Thymus (tissue), 11 donors: ENCODE measurements at regions not wholly inside any gene's neighbourhood (a gene's known extent, or its start where the extent isn't known, plus 50 kb on each side); places are given as distances from the start of the nearest gene placed in this dataset.

Source experiments
- DNase-seq, 9 donors: peaks; one replicate each; pipeline ENCODE4 v3.0.0-alpha.2; 2013; ENCODE audit warnings: low spot score in 9 of 9, low read depth in 6 of 9, missing footprints in 1 of 9
- H3K27ac ChIP-seq, 2 donors: one replicate each; pipeline ENCODE4 v1.5.1; 2013; ENCODE audit warnings: control low read depth in 1 of 2, low read depth in 1 of 2, low read length in 1 of 2, mild to moderate bottlenecking in 1 of 2, moderate library complexity in 1 of 2
- H3K27me3 ChIP-seq, 2 donors: one replicate each; pipeline ENCODE4 v1.5.1; 2013; ENCODE audit warnings: low read length in 1 of 2; ENCODE audit not compliant: control insufficient read depth in 2 of 2, insufficient read depth in 1 of 2
- H3K36me3 ChIP-seq, 2 donors: one replicate each; pipeline ENCODE4 v1.5.1; 2013; ENCODE audit warnings: low read length in 1 of 2, mild to moderate bottlenecking in 1 of 2, moderate library complexity in 1 of 2; ENCODE audit not compliant: control insufficient read depth in 2 of 2, insufficient read depth in 2 of 2
- H3K4me1 ChIP-seq, 2 donors: one replicate each; pipeline ENCODE4 v1.5.1; 2013; ENCODE audit warnings: low read length in 2 of 2; ENCODE audit not compliant: control insufficient read depth in 2 of 2, insufficient read depth in 2 of 2
- H3K4me3 ChIP-seq, 2 donors: one replicate each; pipeline ENCODE4 v1.5.1; 2013; ENCODE audit warnings: low read length in 2 of 2, control low read depth in 1 of 2, mild to moderate bottlenecking in 1 of 2
- H3K9me3 ChIP-seq, 2 donors: one replicate each; pipeline ENCODE4 v1.5.1; 2013; ENCODE audit warnings: low read length in 1 of 2, mild to moderate bottlenecking in 1 of 2; ENCODE audit not compliant: control insufficient read depth in 2 of 2, insufficient read depth in 1 of 2
- WGBS: extraction: QIAGEN DNeasy Blood & Tissue Kit; methylation state at CpG from one replicate; pipeline ENCODE4 v1.1.7; 2013; 5-methylcytosine and 5-hydroxymethylcytosine counted together
- donor health status: healthy.

GRCh38 chr1:198838022-198838342 lies 199.1 kb downstream of the PTPRC start:
- DNase-seq, result no peak
- Histone ChIP-seq H3K27me3 (no peaks in the 10 kb centered on the region), H3K27ac (no peak overlapping the region), H3K36me3 (peaks cover 0 to 49% of the 10 kb centered on the region in 2 donors), H3K4me1 (peaks cover 2 to 7% of the 10 kb centered on the region in 2 donors), H3K4me3 (no peak overlapping the region), H3K9me3 (no peaks in the 10 kb centered on the region)
- WGBS, result 96% methylated on average over 2 of the region's 2 CpGs

GRCh38 chr1:198841477-198841876 lies 202.6 kb downstream of the PTPRC start:
- WGBS, result 98% methylated on average over 3 of the region's 3 CpGs
- H3K9me3 ChIP-seq, result no peaks in the 10 kb centered on the region
- H3K4me3 ChIP-seq, result no peak overlapping the region
- no peaks in the 10 kb centered on the region for H3K27me3 ChIP-seq
- no peak overlapping the region for H3K27ac ChIP-seq
- H3K4me1 ChIP-seq, result peaks cover 2 to 7% of the 10 kb centered on the region in 2 donors
- H3K36me3 ChIP-seq, result peaks cover 13 to 71% of the 10 kb centered on the region in 2 donors
- DNase-seq, result no peak

- Histone ChIP-seq H3K36me3 (peaks cover 18 to 78% of the 10 kb centered on the region in 2 donors), H3K27me3 (no peaks in the 10 kb centered on the region), H3K27ac (no peak overlapping the region), H3K9me3 (no peaks in the 10 kb centered on the region), H3K4me3 (no peak overlapping the region), H3K4me1 (peaks cover 0 to 2% of the 10 kb centered on the region in 2 donors)
- 98% methylated on average over 2 of the region's 2 CpGs for WGBS
- DNase-seq, result no peak
Measured at GRCh38 chr1:198842686-198843085, 203.8 kb downstream of the PTPRC start.

GRCh38 chr1:198845271-198845670 lies 206.4 kb downstream of the PTPRC start:
- no peak overlapping the region for H3K4me3 ChIP-seq
- no peak overlapping the region for H3K27ac ChIP-seq
- WGBS, result 94% methylated on average over 2 of the region's 2 CpGs
- no peak for DNase-seq
- H3K27me3 ChIP-seq, result no peaks in the 10 kb centered on the region
- H3K4me1 ChIP-seq, result no peaks in the 10 kb centered on the region
- peaks cover 24 to 80% of the 10 kb centered on the region in 2 donors for H3K36me3 ChIP-seq
- H3K9me3 ChIP-seq, result no peaks in the 10 kb centered on the region

GRCh38 chr1:198845851-198846250 lies 207.0 kb downstream of the PTPRC start:
- DNase-seq, result no peak
- H3K27ac ChIP-seq, result no peak overlapping the region
- H3K4me3 ChIP-seq, result no peak overlapping the region
- WGBS, result 94% methylated on average over 4 of the region's 4 CpGs
- no peaks in the 10 kb centered on the region for H3K9me3 ChIP-seq
- no peaks in the 10 kb centered on the region for H3K27me3 ChIP-seq
- H3K36me3 ChIP-seq, result peaks cover 25 to 81% of the 10 kb centered on the region in 2 donors
- no peaks in the 10 kb centered on the region for H3K4me1 ChIP-seq

- peaks cover 27 to 77% of the 10 kb centered on the region in 2 donors for H3K36me3 ChIP-seq
- H3K4me3 ChIP-seq, result no peak overlapping the region
- H3K9me3 ChIP-seq, result no peaks in the 10 kb centered on the region
- no peaks in the 10 kb centered on the region for H3K27me3 ChIP-seq
- no peak for DNase-seq
- H3K27ac ChIP-seq, result no peak overlapping the region
- WGBS, result 90% methylated on average over 2 of the region's 2 CpGs
- no peaks in the 10 kb centered on the region for H3K4me1 ChIP-seq
Measured at GRCh38 chr1:198846556-198846955, 207.7 kb downstream of the PTPRC start.

- Histone ChIP-seq H3K4me3 (no peak overlapping the region), H3K36me3 (peaks cover 27 to 73% of the 10 kb centered on the region in 2 donors), H3K27me3 (no peaks in the 10 kb centered on the region), H3K4me1 (no peaks in the 10 kb centered on the region), H3K9me3 (no peaks in the 10 kb centered on the region), H3K27ac (no peak overlapping the region)
- WGBS, result 95% methylated on average over 1 of the region's 1 CpG
- DNase-seq, result no peak
Measured at GRCh38 chr1:198848206-198848605, 209.4 kb downstream of the PTPRC start.

- Histone ChIP-seq H3K36me3 (peaks cover 27 to 69% of the 10 kb centered on the region in 2 donors), H3K9me3 (no peaks in the 10 kb centered on the region), H3K27ac (no peak overlapping the region), H3K4me1 (no peaks in the 10 kb centered on the region), H3K4me3 (no peak overlapping the region), H3K27me3 (no peaks in the 10 kb centered on the region)
- no peak for DNase-seq
- WGBS, result 97% methylated on average over 1 of the region's 1 CpG
Measured at GRCh38 chr1:198848649-198849048, 209.8 kb downstream of the PTPRC start.

GRCh38 chr1:198849093-198849492 lies 210.3 kb downstream of the PTPRC start:
- Histone ChIP-seq H3K27ac (no peak overlapping the region), H3K4me3 (no peak overlapping the region), H3K36me3 (peaks cover 27 to 69% of the 10 kb centered on the region in 2 donors), H3K4me1 (no peaks in the 10 kb centered on the region), H3K27me3 (no peaks in the 10 kb centered on the region), H3K9me3 (no peaks in the 10 kb centered on the region)
- WGBS, result 94% methylated on average over 2 of the region's 2 CpGs
- DNase-seq, result no peak

- no peak overlapping the region for H3K4me3 ChIP-seq
- no peaks in the 10 kb centered on the region for H3K27me3 ChIP-seq
- WGBS, result 94% methylated on average over 1 of the region's 1 CpG
- no peak for DNase-seq
- no peaks in the 10 kb centered on the region for H3K4me1 ChIP-seq
- H3K9me3 ChIP-seq, result no peaks in the 10 kb centered on the region
- peaks cover 27 to 75% of the 10 kb centered on the region in 2 donors for H3K36me3 ChIP-seq
- H3K27ac ChIP-seq, result no peak overlapping the region
Measured at GRCh38 chr1:198850196-198850595, 211.4 kb downstream of the PTPRC start.
